Activated naive CD4-positive, alpha-beta T cell treated with anti-CD3 and anti-CD28 coated beads for 36 hours (primary cell): ENCODE measurements at regions not wholly inside any gene's neighbourhood (a gene's known extent, or its start where the extent isn't known, plus 50 kb on each side); places are given as distances from the start of the nearest gene placed in this dataset.

Source experiments
- CTCF ChIA-PET: fragments of 350-600 bp; sonication (Branson Sonifier 250); formaldehyde crosslinking; loops from one replicate; lab custom pipeline; 2021; ENCODE audit warnings: antibody characterized with exemption; lab: Charles Lee
- DNase-seq: peaks from one replicate; pipeline ENCODE4 v3.0.0-alpha.2; 2020
- H3K27ac Mint-ChIP-seq: one replicate; pipeline ENCODE4 v1.8.0; 2021; ENCODE audit warnings: mild to moderate bottlenecking, mixed read lengths
- H3K27me3 Mint-ChIP-seq: one replicate; pipeline ENCODE4 v1.8.0; 2021; ENCODE audit warnings: low read depth, mixed read lengths
- H3K36me3 Mint-ChIP-seq: one replicate; pipeline ENCODE4 v1.8.0; 2021; ENCODE audit warnings: low read depth, mixed read lengths
- H3K4me1 Mint-ChIP-seq: one replicate; pipeline ENCODE4 v1.8.0; 2021; ENCODE audit warnings: low read depth, mixed read lengths
- H3K4me3 Mint-ChIP-seq: one replicate; pipeline ENCODE4 v1.8.0; 2021; ENCODE audit warnings: mild to moderate bottlenecking, moderate library complexity, mixed read lengths
- H3K9me3 Mint-ChIP-seq: one replicate; pipeline ENCODE4 v1.8.0; 2021; ENCODE audit warnings: mixed read lengths
- intact Hi-C: fragments of 100-400 bp; cut with micrococcal nuclease; formaldehyde crosslinking; loops from one replicate; pipeline ENCODE4 v1.15.1; 2023

DNA sequence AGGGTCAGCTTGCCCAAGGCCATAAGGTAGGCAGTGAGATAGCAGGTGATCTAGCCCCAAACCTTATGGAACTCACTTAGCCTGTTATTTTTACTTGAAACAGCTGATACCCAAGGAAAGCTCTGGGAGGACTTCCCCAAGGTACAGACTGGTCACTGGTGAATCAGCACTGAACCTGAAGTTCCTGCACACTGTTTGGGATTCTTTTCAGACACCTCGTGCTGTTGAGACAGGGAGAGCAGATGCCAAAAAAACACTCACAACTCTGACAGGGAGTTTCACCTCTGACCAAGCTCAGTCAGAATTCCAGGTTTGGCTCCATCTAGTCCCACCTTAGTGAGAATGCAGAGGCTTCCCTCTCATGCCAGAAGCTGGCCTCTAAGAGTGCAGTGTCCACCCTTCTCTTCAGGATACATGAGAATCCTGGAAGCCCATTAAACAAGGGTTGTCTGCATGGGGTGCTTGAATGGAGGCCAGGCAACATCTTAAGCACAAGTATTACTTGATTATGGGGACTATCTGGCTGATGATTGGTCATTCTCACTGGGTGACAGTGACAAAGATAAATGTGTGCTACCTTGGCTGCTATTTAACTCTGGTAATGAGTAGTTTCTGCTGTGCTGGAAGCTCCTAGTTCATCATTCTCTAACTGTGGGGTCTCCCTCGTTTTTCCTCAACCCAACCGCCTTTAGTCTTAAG, 122.8 kb upstream of the SLIT3 start:
- Mint-ChIP-seq H3K27ac (no peak overlapping the region), H3K27me3 (peaks cover 3% of the 10 kb centered on the region), H3K4me1 (no peaks in the 10 kb centered on the region), H3K4me3 (no peak overlapping the region), H3K36me3 (no peaks in the 10 kb centered on the region), H3K9me3 (no peaks in the 10 kb centered on the region)
- no peak for DNase-seq
- intact Hi-C loops = no loop called here
- CTCF ChIA-PET = no interaction called here

DNA sequence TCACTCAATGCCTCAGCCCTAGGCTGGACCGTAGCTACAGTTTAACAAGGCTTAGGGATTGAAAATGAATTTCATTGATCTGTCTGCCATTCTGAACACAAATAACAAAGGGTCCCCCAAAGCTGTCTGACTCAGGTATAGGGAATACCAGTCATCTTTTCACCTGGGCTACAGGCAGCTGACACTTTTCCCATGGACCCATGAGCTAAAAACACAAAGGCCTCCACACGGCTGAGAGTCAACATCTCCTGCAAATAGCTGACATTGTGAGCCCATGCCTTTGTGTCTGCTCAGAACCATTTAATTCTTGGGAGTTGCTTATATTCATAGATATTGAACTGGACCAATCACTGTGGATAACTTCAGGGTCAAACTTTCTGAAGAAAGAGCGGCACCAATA, 121.1 kb upstream of the SLIT3 start:
- no peak for DNase-seq
- intact Hi-C loops = no loop called here

DNA sequence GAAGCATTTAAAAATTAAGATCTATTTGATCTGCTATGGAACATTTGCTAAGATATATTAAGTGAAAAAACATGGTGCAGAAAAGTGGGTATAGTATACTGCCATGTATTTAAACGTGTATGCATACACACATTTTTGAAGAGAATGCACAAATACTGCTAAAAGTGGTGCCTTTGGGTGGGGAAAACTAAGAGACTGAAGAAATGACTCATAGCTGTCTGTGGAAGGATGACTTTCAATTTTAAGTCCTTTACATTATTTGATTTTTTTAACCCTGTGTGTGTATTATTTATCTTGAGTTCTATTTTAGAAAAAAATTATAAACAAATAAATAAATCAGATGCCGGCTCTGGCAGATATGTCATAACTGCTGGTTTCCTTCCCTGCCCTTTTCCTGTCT, 120.7 kb upstream of the SLIT3 start:
- H3K36me3 Mint-ChIP-seq = no peaks in the 10 kb centered on the region
- H3K4me3 Mint-ChIP-seq = no peak overlapping the region
- peaks cover 3% of the 10 kb centered on the region for H3K27me3 Mint-ChIP-seq

More for the DNA sequence above, 121.1 kb upstream of the SLIT3 start:
- no peaks in the 10 kb centered on the region for H3K9me3 Mint-ChIP-seq
- H3K27me3 Mint-ChIP-seq = peaks cover 3% of the 10 kb centered on the region
- no peaks in the 10 kb centered on the region for H3K36me3 Mint-ChIP-seq
- H3K27ac Mint-ChIP-seq = no peak overlapping the region
- CTCF ChIA-PET = no interaction called here
- H3K4me3 Mint-ChIP-seq = no peak overlapping the region
- H3K4me1 Mint-ChIP-seq = no peaks in the 10 kb centered on the region

DNA sequence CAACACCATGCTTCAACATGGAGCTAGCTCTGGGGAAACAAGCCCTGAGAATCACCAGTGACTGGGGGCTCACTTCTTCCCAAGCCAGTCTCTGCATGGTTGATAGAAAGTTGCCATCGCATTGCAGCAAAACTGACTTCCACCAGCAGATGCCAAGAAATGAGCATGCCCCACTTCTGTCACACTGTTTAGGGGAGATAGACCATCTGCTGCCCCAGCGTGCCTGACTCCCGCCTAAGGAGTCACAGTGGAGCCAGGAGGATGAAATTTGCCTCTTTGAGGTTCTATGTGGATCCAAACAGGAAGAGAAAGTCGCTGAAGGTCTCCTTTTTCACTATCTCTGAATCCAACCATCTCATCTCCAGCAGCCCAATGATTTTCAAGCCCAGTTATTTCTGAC, 116.7 kb upstream of the SLIT3 start:
- Mint-ChIP-seq H3K27ac (no peak overlapping the region), H3K36me3 (no peaks in the 10 kb centered on the region), H3K4me1 (no peaks in the 10 kb centered on the region), H3K9me3 (no peaks in the 10 kb centered on the region), H3K4me3 (no peak overlapping the region), H3K27me3 (peaks cover 3% of the 10 kb centered on the region)
- CTCF ChIA-PET = no interaction called here
- intact Hi-C loops = no loop called here
- DNase-seq = no peak

More for the DNA sequence above, 120.7 kb upstream of the SLIT3 start:
- intact Hi-C loops = no loop called here
- CTCF ChIA-PET = no interaction called here
- DNase-seq = no peak
- Mint-ChIP-seq H3K27ac (no peak overlapping the region), H3K9me3 (no peaks in the 10 kb centered on the region), H3K4me1 (no peaks in the 10 kb centered on the region)

- CTCF ChIA-PET = no interaction called here
- intact Hi-C loops = no loop called here
- DNase-seq = no peak
- Mint-ChIP-seq H3K27ac (no peak overlapping the region), H3K36me3 (no peaks in the 10 kb centered on the region), H3K4me1 (no peaks in the 10 kb centered on the region), H3K27me3 (peaks cover 3% of the 10 kb centered on the region), H3K9me3 (no peaks in the 10 kb centered on the region), H3K4me3 (no peak overlapping the region)
Measured at GRCh38 chr5:169416583-169417196, 115.8 kb upstream of the SLIT3 start.

GRCh38 chr5:169415948-169416347, 115.0 kb upstream of the SLIT3 start:
- Mint-ChIP-seq H3K4me1 (no peaks in the 10 kb centered on the region), H3K9me3 (no peaks in the 10 kb centered on the region), H3K36me3 (no peaks in the 10 kb centered on the region), H3K4me3 (no peak overlapping the region), H3K27me3 (peaks cover 3% of the 10 kb centered on the region), H3K27ac (no peak overlapping the region)
- intact Hi-C loops = no loop called here
- CTCF ChIA-PET = no interaction called here
- no peak for DNase-seq

DNA sequence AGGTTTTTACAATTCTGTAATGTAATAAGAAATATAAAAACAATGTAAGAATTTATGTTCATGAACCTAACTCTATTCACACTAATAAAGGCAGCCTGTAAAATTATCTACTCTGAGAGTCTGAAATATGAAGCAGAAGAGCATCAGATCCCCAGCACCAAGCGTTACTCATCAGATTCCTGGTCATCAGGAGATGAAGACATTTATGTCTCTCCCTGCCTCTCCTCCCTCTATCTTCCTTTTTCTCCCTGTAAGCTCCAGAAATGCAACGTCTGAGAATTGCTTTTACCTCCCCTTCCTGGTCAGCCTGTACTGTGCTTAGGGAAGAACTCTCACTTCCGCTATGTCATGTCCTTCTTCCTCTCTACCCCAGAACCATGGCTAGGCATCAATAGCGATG, 114.4 kb upstream of the SLIT3 start:
- H3K27me3 Mint-ChIP-seq = peaks cover 3% of the 10 kb centered on the region
- CTCF ChIA-PET = no interaction called here

DNA sequence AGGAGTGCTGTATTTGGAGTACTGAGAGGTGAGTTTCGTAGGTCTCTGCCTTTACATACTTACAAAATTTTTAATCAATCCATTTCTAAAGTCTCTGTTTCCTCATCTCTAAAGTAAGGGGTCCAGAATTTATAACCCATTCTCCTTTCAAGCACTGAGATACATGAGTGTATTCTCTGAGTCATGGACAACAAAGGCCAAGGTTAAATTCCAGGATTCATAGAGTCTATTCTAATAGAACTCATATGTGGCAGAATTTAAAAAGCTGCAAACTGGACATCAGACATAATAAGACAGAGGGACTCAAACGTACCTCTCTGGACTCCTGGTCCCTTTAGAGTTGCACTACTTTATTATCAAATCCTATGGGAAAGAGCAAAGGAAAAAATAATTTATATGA, 112.5 kb upstream of the SLIT3 start:
- Mint-ChIP-seq H3K4me1 (no peaks in the 10 kb centered on the region), H3K9me3 (no peaks in the 10 kb centered on the region), H3K27ac (no peak overlapping the region), H3K36me3 (no peaks in the 10 kb centered on the region), H3K27me3 (no peaks in the 10 kb centered on the region), H3K4me3 (no peak overlapping the region)
- intact Hi-C loops = no loop called here
- CTCF ChIA-PET = no interaction called here
- DNase-seq = no peak

More for the DNA sequence above, 114.4 kb upstream of the SLIT3 start:
- H3K27ac Mint-ChIP-seq = no peak overlapping the region
- H3K4me1 Mint-ChIP-seq = no peaks in the 10 kb centered on the region
- H3K4me3 Mint-ChIP-seq = no peak overlapping the region
- no peaks in the 10 kb centered on the region for H3K9me3 Mint-ChIP-seq
- intact Hi-C loops = no loop called here
- no peak for DNase-seq
- H3K36me3 Mint-ChIP-seq = no peaks in the 10 kb centered on the region

DNA sequence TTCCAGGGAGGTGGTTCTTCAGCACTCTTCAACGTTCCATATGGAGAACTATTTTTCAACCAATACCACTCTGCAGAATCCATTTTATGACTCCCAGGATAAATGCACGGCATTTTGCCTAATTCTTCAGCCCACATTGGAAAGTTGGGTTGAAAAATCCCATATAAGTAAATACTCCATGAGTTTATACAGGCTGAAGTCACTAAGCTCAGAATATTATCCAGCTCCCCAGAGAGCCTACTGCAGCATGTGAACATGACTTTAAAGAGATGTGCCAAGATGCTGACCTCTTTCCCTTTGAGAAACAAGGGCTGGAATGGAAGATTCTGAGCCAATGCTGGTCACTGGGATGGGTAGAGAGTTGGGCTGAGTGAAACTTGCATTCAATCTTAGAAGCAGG, 111.9 kb upstream of the SLIT3 start:
- Mint-ChIP-seq H3K4me3 (no peak overlapping the region), H3K27me3 (no peaks in the 10 kb centered on the region), H3K27ac (no peak overlapping the region), H3K9me3 (no peaks in the 10 kb centered on the region), H3K36me3 (no peaks in the 10 kb centered on the region), H3K4me1 (no peaks in the 10 kb centered on the region)
- CTCF ChIA-PET = no interaction called here
- DNase-seq = no peak
- intact Hi-C loops = no loop called here

DNA sequence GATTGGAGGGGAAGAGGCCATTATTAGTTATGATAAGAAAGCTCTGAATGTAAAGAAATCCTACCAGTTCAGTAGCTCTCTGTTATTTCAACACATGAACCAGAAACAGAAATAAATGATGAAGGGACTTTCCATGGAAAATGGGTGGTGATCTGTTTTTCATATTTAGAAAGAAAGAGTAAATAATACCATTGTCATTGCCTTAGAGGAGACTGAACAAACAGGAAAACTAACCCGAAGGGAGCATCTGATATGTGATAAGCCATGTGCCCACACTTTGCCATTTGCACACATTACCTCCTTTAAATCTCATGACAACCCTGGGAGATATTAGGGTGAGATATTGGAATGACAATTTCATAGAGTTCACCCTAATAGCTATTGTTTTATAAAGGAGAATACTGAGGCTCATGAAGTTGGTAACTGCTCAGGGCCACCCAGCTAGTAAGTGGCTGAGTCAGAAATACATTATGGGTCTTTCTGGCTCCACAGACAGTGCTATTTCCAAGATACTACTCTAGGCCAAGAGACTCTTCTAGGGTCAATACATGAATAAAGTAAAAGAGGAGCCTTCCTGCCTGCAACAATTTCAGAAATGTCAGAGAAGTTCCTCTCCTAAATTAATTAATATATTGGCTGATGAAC, 111.0 kb upstream of the SLIT3 start:
- intact Hi-C loops = no loop called here
- CTCF ChIA-PET = no interaction called here

GRCh38 chr5:169410996-169411783, 110.3 kb upstream of the SLIT3 start:
- intact Hi-C loops = no loop called here
- Mint-ChIP-seq H3K4me3 (no peak overlapping the region), H3K9me3 (no peaks in the 10 kb centered on the region), H3K27ac (no peak overlapping the region), H3K36me3 (no peaks in the 10 kb centered on the region), H3K27me3 (no peaks in the 10 kb centered on the region), H3K4me1 (no peaks in the 10 kb centered on the region)
- CTCF ChIA-PET = no interaction called here
- no peak for DNase-seq

More for the DNA sequence above, 111.0 kb upstream of the SLIT3 start:
- H3K27me3 Mint-ChIP-seq = no peaks in the 10 kb centered on the region
- no peak overlapping the region for H3K4me3 Mint-ChIP-seq
- DNase-seq = no peak
- H3K36me3 Mint-ChIP-seq = no peaks in the 10 kb centered on the region
- H3K27ac Mint-ChIP-seq = no peak overlapping the region
- H3K9me3 Mint-ChIP-seq = no peaks in the 10 kb centered on the region
- no peaks in the 10 kb centered on the region for H3K4me1 Mint-ChIP-seq

DNA sequence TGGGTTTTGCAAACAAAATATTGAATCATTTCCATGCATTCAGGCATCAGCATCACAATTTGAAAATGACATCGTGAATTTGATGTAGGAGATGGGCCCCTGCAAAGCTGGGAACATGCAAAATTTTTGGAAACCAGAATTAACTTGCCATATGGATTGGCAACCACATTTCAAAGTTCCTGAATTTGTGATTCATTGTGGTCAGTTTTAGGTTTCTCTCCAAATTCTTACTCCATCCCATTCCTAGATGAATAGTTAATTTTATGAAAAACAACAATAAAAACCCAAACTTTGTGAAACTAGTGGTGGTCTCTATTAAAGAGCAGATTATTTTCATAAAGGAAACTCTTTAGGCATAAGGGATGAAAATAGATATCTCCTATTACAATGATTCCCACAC, 107.8 kb upstream of the SLIT3 start:
- Mint-ChIP-seq H3K27me3 (no peaks in the 10 kb centered on the region), H3K9me3 (no peaks in the 10 kb centered on the region), H3K36me3 (no peaks in the 10 kb centered on the region), H3K4me1 (no peaks in the 10 kb centered on the region), H3K27ac (no peak overlapping the region), H3K4me3 (no peak overlapping the region)
- no peak for DNase-seq
- CTCF ChIA-PET = interaction anchor here (0.6 kb wide), 2 partner anchors 29 to 400 kb away, joined by 3 to 4 read pairs; no protein-coding TSS in a partner anchor
- intact Hi-C loops = no loop called here
